ENCODE measurements at regions not wholly inside any gene's neighbourhood (a gene's known extent, or its start where the extent isn't known, plus 50 kb on each side); places are given as distances from the start of the nearest gene placed in this dataset.

- TF ChIP-seq EZH2 (IDR thresholded peaks at IDR 0.05; ENCODE audit: insufficient read depth, poor library complexity, severe bottlenecking) = no peak
- TF ChIP-seq EZH2phosphoT487 (IDR thresholded peaks at IDR 0.05; ENCODE audit: insufficient read depth, low read depth) = no peak
- H4K20me1 ChIP-seq (ENCODE audit: insufficient read depth) = no peaks in the 10 kb centered on the region
- no peak overlapping the region for H2AFZ ChIP-seq
- no peak overlapping the region for H3K4me2 ChIP-seq (ENCODE audit: unreplicated experiment)
- H3K27ac ChIP-seq = no peak overlapping the region
- no peak overlapping the region for H3K4me3 ChIP-seq
- no peaks in the 10 kb centered on the region for H3K9me2 ChIP-seq (ENCODE audit: insufficient read depth)
- H3K9me3 ChIP-seq (ENCODE audit: low read depth) = no peaks in the 10 kb centered on the region
- no peaks in the 10 kb centered on the region for H3K4me1 ChIP-seq (ENCODE audit: insufficient read depth)
- H3K27me3 ChIP-seq (replicated peaks; ENCODE audit: insufficient read depth) = no peaks in the 10 kb centered on the region
- no peak overlapping the region for H3K9ac ChIP-seq
- no peaks in the 10 kb centered on the region for H3K79me2 ChIP-seq (ENCODE audit: insufficient read depth)
- WGBS, 2 experiments (ENCODE audit: low coverage in 1 of 2, low lambda C conversion rate in 2 of 2, missing lambda C conversion rate in 2 of 2) = 48 to 49% methylated on average over 5 of the region's 5 CpGs
- no peak for DNase-seq
- H3F3A ChIP-seq (ENCODE audit: insufficient read depth) = no peaks in the 10 kb centered on the region
- in situ Hi-C loops (cut with MboI) = no loop called here
- no peaks in the 10 kb centered on the region for H3K36me3 ChIP-seq (ENCODE audit: low read depth)
Observed at GRCh38 chr3:140748-141330, 55.7 kb upstream of the CHL1 start.
